ENCODE measurements at regions not wholly inside any gene's neighbourhood (a gene's known extent, or its start where the extent isn't known, plus 50 kb on each side); places are given as distances from the start of the nearest gene placed in this dataset.

DNA sequence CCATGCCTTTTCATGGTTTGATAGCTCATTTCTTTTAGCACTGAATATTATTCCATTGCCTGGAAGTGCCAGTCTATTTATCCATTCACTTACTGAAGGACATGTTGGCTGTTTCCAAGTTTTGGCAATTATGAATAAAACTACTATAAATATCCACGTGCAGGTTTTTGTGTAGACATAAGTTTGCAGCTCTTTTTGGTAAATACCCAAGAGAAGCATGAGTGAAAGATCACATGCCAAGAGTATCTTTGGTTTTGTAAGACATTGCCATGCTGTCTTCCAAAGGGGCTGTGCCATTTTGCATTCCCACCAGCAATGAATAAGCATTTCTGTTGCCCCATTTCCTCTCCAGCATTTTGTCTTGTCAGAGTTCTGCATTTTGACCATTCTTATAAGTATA is 120.9 kb downstream of the MANEA start:
- H3K4me2 ChIP-seq (ENCODE audit: low read depth, low read length, poor library complexity, severe bottlenecking) = no peak overlapping the region
- no peak overlapping the region for H2AFZ ChIP-seq (ENCODE audit: low read depth, low read length, severe bottlenecking)
- no peaks in the 10 kb centered on the region for H3K27me3 ChIP-seq (ENCODE audit: low read length)
- no peaks in the 10 kb centered on the region for H3K9me2 ChIP-seq (replicated peaks; ENCODE audit: insufficient read depth, low read length)
- H3K27ac ChIP-seq (ENCODE audit: low read depth, low read length) = no peak overlapping the region
- no peaks in the 10 kb centered on the region for H3K9me3 ChIP-seq (ENCODE audit: insufficient read depth, low read length)
- H3K79me2 ChIP-seq (ENCODE audit: insufficient read depth, low read length) = no peaks in the 10 kb centered on the region
- H4K20me1 ChIP-seq (ENCODE audit: low read depth, low read length) = no peaks in the 10 kb centered on the region
- TF ChIP-seq EZH2phosphoT487 (conservative IDR thresholded peaks at IDR 0.05; ENCODE audit: low read length) = no peak
- TF ChIP-seq, protein P1, sequence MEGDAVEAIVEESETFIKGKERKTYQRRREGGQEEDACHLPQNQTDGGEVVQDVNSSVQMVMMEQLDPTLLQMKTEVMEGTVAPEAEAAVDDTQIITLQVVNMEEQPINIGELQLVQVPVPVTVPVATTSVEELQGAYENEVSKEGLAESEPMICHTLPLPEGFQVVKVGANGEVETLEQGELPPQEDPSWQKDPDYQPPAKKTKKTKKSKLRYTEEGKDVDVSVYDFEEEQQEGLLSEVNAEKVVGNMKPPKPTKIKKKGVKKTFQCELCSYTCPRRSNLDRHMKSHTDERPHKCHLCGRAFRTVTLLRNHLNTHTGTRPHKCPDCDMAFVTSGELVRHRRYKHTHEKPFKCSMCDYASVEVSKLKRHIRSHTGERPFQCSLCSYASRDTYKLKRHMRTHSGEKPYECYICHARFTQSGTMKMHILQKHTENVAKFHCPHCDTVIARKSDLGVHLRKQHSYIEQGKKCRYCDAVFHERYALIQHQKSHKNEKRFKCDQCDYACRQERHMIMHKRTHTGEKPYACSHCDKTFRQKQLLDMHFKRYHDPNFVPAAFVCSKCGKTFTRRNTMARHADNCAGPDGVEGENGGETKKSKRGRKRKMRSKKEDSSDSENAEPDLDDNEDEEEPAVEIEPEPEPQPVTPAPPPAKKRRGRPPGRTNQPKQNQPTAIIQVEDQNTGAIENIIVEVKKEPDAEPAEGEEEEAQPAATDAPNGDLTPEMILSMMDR (IDR thresholded peaks at IDR 0.05; ENCODE audit: insufficient read depth, low read length, poor library complexity, severe bottlenecking) = no peak
- no peak overlapping the region for H3K9ac ChIP-seq (ENCODE audit: low read length)
- H3K4me3 ChIP-seq (ENCODE audit: insufficient read depth, low read length, poor library complexity, severe bottlenecking) = no peak overlapping the region
- no peaks in the 10 kb centered on the region for H3K36me3 ChIP-seq (ENCODE audit: low read length)
- H3F3A ChIP-seq (ENCODE audit: insufficient read depth) = no peaks in the 10 kb centered on the region

- Histone ChIP-seq H3K79me2 (ENCODE audit: insufficient read depth, low read length) (no peaks in the 10 kb centered on the region), H3K36me3 (ENCODE audit: low read length) (no peaks in the 10 kb centered on the region), H3K27ac (ENCODE audit: low read depth, low read length) (no peak overlapping the region), H3K9me3 (ENCODE audit: insufficient read depth, low read length) (no peaks in the 10 kb centered on the region), H3F3A (ENCODE audit: insufficient read depth) (no peaks in the 10 kb centered on the region), H3K9ac (ENCODE audit: low read length) (no peak overlapping the region), H4K20me1 (ENCODE audit: low read depth, low read length) (no peaks in the 10 kb centered on the region), H2AFZ (ENCODE audit: low read depth, low read length, severe bottlenecking) (no peak overlapping the region), H3K9me2 (replicated peaks; ENCODE audit: insufficient read depth, low read length) (no peaks in the 10 kb centered on the region), H3K4me3 (ENCODE audit: insufficient read depth, low read length, poor library complexity, severe bottlenecking) (no peak overlapping the region), H3K4me2 (ENCODE audit: low read depth, low read length, poor library complexity, severe bottlenecking) (no peak overlapping the region), H3K27me3 (ENCODE audit: low read length) (no peaks in the 10 kb centered on the region)
- TF ChIP-seq, protein P1 (IDR thresholded peaks at IDR 0.05; ENCODE audit: insufficient read depth, low read length, poor library complexity, severe bottlenecking) = no peak
- no peak for TF ChIP-seq EZH2phosphoT487 (conservative IDR thresholded peaks at IDR 0.05; ENCODE audit: low read length)
Measured at GRCh38 chr6:95723638-95724037, 146.3 kb downstream of the MANEA start.

- H3K79me2 ChIP-seq (ENCODE audit: insufficient read depth, low read length) = no peaks in the 10 kb centered on the region
- H3K9me2 ChIP-seq (replicated peaks; ENCODE audit: insufficient read depth, low read length) = no peaks in the 10 kb centered on the region
- H3K9me3 ChIP-seq (ENCODE audit: insufficient read depth, low read length) = no peaks in the 10 kb centered on the region
- no peaks in the 10 kb centered on the region for H3K27me3 ChIP-seq (ENCODE audit: low read length)
- H4K20me1 ChIP-seq (ENCODE audit: low read depth, low read length) = no peaks in the 10 kb centered on the region
- H2AFZ ChIP-seq (ENCODE audit: low read depth, low read length, severe bottlenecking) = no peak overlapping the region
- no peak overlapping the region for H3K9ac ChIP-seq (ENCODE audit: low read length)
- H3F3A ChIP-seq (ENCODE audit: insufficient read depth) = no peaks in the 10 kb centered on the region
- no peak overlapping the region for H3K4me3 ChIP-seq (ENCODE audit: insufficient read depth, low read length, poor library complexity, severe bottlenecking)
- no peak overlapping the region for H3K4me2 ChIP-seq (ENCODE audit: low read depth, low read length, poor library complexity, severe bottlenecking)
- TF ChIP-seq, protein P1 (IDR thresholded peaks at IDR 0.05; ENCODE audit: insufficient read depth, low read length, poor library complexity, severe bottlenecking) = no peak
- TF ChIP-seq EZH2phosphoT487 (conservative IDR thresholded peaks at IDR 0.05; ENCODE audit: low read length) = no peak
- H3K27ac ChIP-seq (ENCODE audit: low read depth, low read length) = no peak overlapping the region
- no peaks in the 10 kb centered on the region for H3K36me3 ChIP-seq (ENCODE audit: low read length)
Measured at GRCh38 chr6:95725344-95725743, 148.0 kb downstream of the MANEA start.

Data from SU-DHL-6 (cell line).